CD14-positive monocyte (primary cell): ENCODE measurements at regions not wholly inside any gene's neighbourhood (a gene's known extent, or its start where the extent isn't known, plus 50 kb on each side); places are given as distances from the start of the nearest gene placed in this dataset.

ENCODE experiments used
- DNase-seq, 3 donors: peaks; one replicate each; pipeline ENCODE4 v3.0.0-alpha.2; 2011 to 2022
- H2AFZ ChIP-seq: 2 replicates; pipeline ENCODE4 v1.6.0; 2012; ENCODE audit warnings: mild to moderate bottlenecking, low read depth, low read length, inconsistent platforms; ENCODE audit not compliant: insufficient read depth, poor library complexity, severe bottlenecking
- H3K27ac ChIP-seq, 2 donors: 1 replicate in 1 of 2; 2 replicates in 1 of 2; pipeline ENCODE4 v1.5.1; 2012 to 2013; ENCODE audit warnings: low read length in 2 of 2, control low read depth in 1 of 2, inconsistent platforms in 1 of 2, low read depth in 1 of 2, mild to moderate bottlenecking in 1 of 2
- H3K27me3 ChIP-seq, 2 donors: one replicate each; pipeline versions ENCODE4 v1.6.0 to v1.6.1; 2011 to 2013; ENCODE audit warnings: low read length in 2 of 2; ENCODE audit not compliant: control insufficient read depth in 2 of 2, insufficient read depth in 2 of 2
- H3K36me3 ChIP-seq, 2 donors: replicated peaks in 1 of 2; 1 replicate in 1 of 2; 2 replicates in 1 of 2; pipeline versions ENCODE4 v1.5.1 to v1.6.1; 2012 to 2013; ENCODE audit warnings: low read length in 2 of 2, control low read depth in 1 of 2, inconsistent platforms in 1 of 2, mild to moderate bottlenecking in 1 of 2; ENCODE audit not compliant: insufficient read depth in 2 of 2, control insufficient read depth in 1 of 2
- H3K4me1 ChIP-seq, 2 donors: 1 replicate in 1 of 2; 2 replicates in 1 of 2; pipeline versions ENCODE4 v1.5.1 to v1.6.1; 2012 to 2013; ENCODE audit warnings: low read length in 2 of 2, control low read depth in 1 of 2, inconsistent platforms in 1 of 2, mild to moderate bottlenecking in 1 of 2, moderate library complexity in 1 of 2; ENCODE audit not compliant: insufficient read depth in 2 of 2, control insufficient read depth in 1 of 2
- H3K4me2 ChIP-seq: replicated peaks from 2 replicates; pipeline ENCODE3; 2012; ENCODE audit warnings: low read length, moderate library complexity, mild to moderate bottlenecking; ENCODE audit not compliant: poor library complexity, severe bottlenecking; ENCODE audit errors: extremely low read depth
- H3K4me3 ChIP-seq, 3 experiments: fragments of 200-600 bp in 1 of 3; sonication (generic) in 1 of 3; replicated peaks in 1 of 3; 1 replicate in 2 of 3; 2 replicates in 1 of 3; pipeline ENCODE4 v1.5.1; 2011 to 2013; ENCODE audit warnings: low read length in 3 of 3, mild to moderate bottlenecking in 3 of 3, control low read depth in 2 of 3, low read depth in 2 of 3, inconsistent platforms in 1 of 3, moderate library complexity in 1 of 3
- H3K79me2 ChIP-seq: 2 replicates; pipeline ENCODE4 v1.6.0; 2012; ENCODE audit warnings: mild to moderate bottlenecking, control low read depth, inconsistent platforms, low read length, moderate library complexity; ENCODE audit not compliant: insufficient read depth
- H3K9ac ChIP-seq: 2 replicates; pipeline ENCODE4 v1.6.0; 2017; ENCODE audit warnings: low read length, mild to moderate bottlenecking; ENCODE audit not compliant: insufficient read depth, poor library complexity, severe bottlenecking
- H3K9me3 ChIP-seq, 2 donors: replicated peaks in 1 of 2; 1 replicate in 1 of 2; 2 replicates in 1 of 2; pipeline versions ENCODE4 v1.5.1 to v1.6.1; 2012 to 2013; ENCODE audit warnings: low read length in 2 of 2, control low read depth in 1 of 2; ENCODE audit not compliant: control insufficient read depth in 1 of 2, insufficient read depth in 1 of 2
- H4K20me1 ChIP-seq: 2 replicates; pipeline ENCODE4 v1.6.0; 2012; ENCODE audit warnings: mild to moderate bottlenecking, low read length, control low read depth, moderate library complexity; ENCODE audit not compliant: insufficient read depth
- H3K27ac Mint-ChIP-seq, 7 donors: one replicate each; pipeline ENCODE4 v1.8.0; 2020; ENCODE audit warnings: mild to moderate bottlenecking in 7 of 7, mixed read lengths in 7 of 7, moderate library complexity in 6 of 7, inconsistent platforms in 2 of 7
- H3K27me3 Mint-ChIP-seq, 3 donors: one replicate each; pipeline ENCODE4 v1.8.0; 2021 to 2022; ENCODE audit warnings: low read depth in 3 of 3, mild to moderate bottlenecking in 3 of 3, mixed read lengths in 3 of 3, moderate library complexity in 3 of 3, inconsistent platforms in 1 of 3
- H3K36me3 Mint-ChIP-seq, 2 donors: one replicate each; pipeline ENCODE4 v1.8.0; 2020; ENCODE audit warnings: mixed read lengths in 2 of 2, inconsistent platforms in 1 of 2, mild to moderate bottlenecking in 1 of 2
- H3K4me1 Mint-ChIP-seq: one replicate; pipeline ENCODE4 v1.8.0; 2020; ENCODE audit warnings: mild to moderate bottlenecking, mixed read lengths
- H3K4me3 Mint-ChIP-seq, 2 donors: one replicate each; pipeline ENCODE4 v1.8.0; 2020; ENCODE audit warnings: mild to moderate bottlenecking in 2 of 2, mixed read lengths in 2 of 2, moderate library complexity in 1 of 2
- H3K9me3 Mint-ChIP-seq, 7 donors: one replicate each; pipeline ENCODE4 v1.8.0; 2020 to 2022; ENCODE audit warnings: mixed read lengths in 7 of 7, mild to moderate bottlenecking in 6 of 7, moderate library complexity in 6 of 7, inconsistent platforms in 2 of 7
- CTCF ChIP-seq: fragments of 200-600 bp; IDR thresholded peaks from one replicate; pipeline ENCODE4 v1.8.0; 2022; ENCODE audit warnings: antibody characterized with exemption, mild to moderate bottlenecking
- WGBS: methylation state at CpG from one replicate; pipeline ENCODE4 v1.1.5; 2013; ENCODE audit warnings: missing lambda C conversion rate; ENCODE audit not compliant: insufficient coverage; 5-methylcytosine and 5-hydroxymethylcytosine counted together
- intact Hi-C, 2 donors: fragments of 100-400 bp; cut with micrococcal nuclease; formaldehyde crosslinking; loops; one replicate each; pipeline versions ENCODE4 v1.15.0 to v1.15.1; 2023

GRCh38 chr1:169046671-169047070 is 59.8 kb upstream of the ATP1B1 start:
- Histone ChIP-seq H3K4me1 (peaks cover 48 to 55% of the 10 kb centered on the region in 2 donors), H3K36me3 (no peaks in the 10 kb centered on the region), H3K27me3 (no peaks in the 10 kb centered on the region), H4K20me1 (no peaks in the 10 kb centered on the region), H3K9ac (no peak overlapping the region), H3K27ac (no peak overlapping the region), H3K79me2 (no peaks in the 10 kb centered on the region), H3K4me3 (no peak overlapping the region), H3K9me3 (no peaks in the 10 kb centered on the region), H3K4me2 (no peak overlapping the region), H2AFZ (no peak overlapping the region)
- no peak for TF ChIP-seq CTCF
- DNase-seq: no peak
- Mint-ChIP-seq H3K27ac (peak overlapping the region in 1 of 7 donors; percentile 18), H3K4me3 (no peak overlapping the region), H3K36me3 (peaks cover 0 to 2% of the 10 kb centered on the region in 2 donors), H3K27me3 (peaks cover 0 to 7% (median 3%) of the 10 kb centered on the region in 3 donors), H3K4me1 (peaks cover 50% of the 10 kb centered on the region), H3K9me3 (peaks cover 0 to 3% (median 2%) of the 10 kb centered on the region in 7 donors)
- intact Hi-C loops: loop anchor here in 1 of 2 donors (10.0 kb wide), 1 partner anchor 58 kb away; the partner anchor contains the start of gene ATP1B1
- WGBS: 100% methylated on average over 2 of the region's 3 CpGs

- DNase-seq: no peak
- Mint-ChIP-seq H3K4me3 (no peak overlapping the region), H3K27ac (peak overlapping the region in 2 of 7 donors; percentile 17 to 18), H3K4me1 (peaks cover 47% of the 10 kb centered on the region), H3K9me3 (peaks cover 0 to 2% (median 0%) of the 10 kb centered on the region in 7 donors), H3K27me3 (peaks cover 0 to 7% (median 3%) of the 10 kb centered on the region in 3 donors), H3K36me3 (no peaks in the 10 kb centered on the region)
- H2AFZ ChIP-seq: no peak overlapping the region
- WGBS: 40% methylated on average over 1 of the region's 1 CpG
- H3K9me3 ChIP-seq: no peaks in the 10 kb centered on the region
- TF ChIP-seq CTCF: no peak
- no peaks in the 10 kb centered on the region for H3K27me3 ChIP-seq
- no peak overlapping the region for H3K9ac ChIP-seq
- H3K4me1 ChIP-seq: peaks cover 44 to 53% of the 10 kb centered on the region in 2 donors
- no peak overlapping the region for H3K4me3 ChIP-seq
- H3K79me2 ChIP-seq: no peaks in the 10 kb centered on the region
- no peak overlapping the region for H3K27ac ChIP-seq
- intact Hi-C loops: loop anchor here in 1 of 2 donors (10.0 kb wide), 1 partner anchor 58 kb away; the partner anchor contains the start of gene ATP1B1
- no peak overlapping the region for H3K4me2 ChIP-seq
- no peaks in the 10 kb centered on the region for H4K20me1 ChIP-seq
- no peaks in the 10 kb centered on the region for H3K36me3 ChIP-seq
Observed at GRCh38 chr1:169047074-169047473, 59.4 kb upstream of the ATP1B1 start.
